BLaER1 (cell line): ENCODE measurements at regions not wholly inside any gene's neighbourhood (a gene's known extent, or its start where the extent isn't known, plus 50 kb on each side); places are given as distances from the start of the nearest gene placed in this dataset.

ENCODE experiments used
- H3K27ac ChIP-seq: shearing (Covaris generic); formaldehyde crosslinking; 2 replicates; pipeline ENCODE4 v1.8.1; 2022
- H3K27me3 ChIP-seq: shearing (Covaris generic); formaldehyde crosslinking; 2 replicates; pipeline ENCODE4 v1.8.1; 2022
- H3K36me3 ChIP-seq: shearing (Covaris generic); formaldehyde crosslinking; 2 replicates; pipeline ENCODE4 v1.8.1; 2022
- H3K4me1 ChIP-seq: shearing (Covaris generic); formaldehyde crosslinking; 2 replicates; pipeline ENCODE4 v1.8.1; 2022
- H3K4me2 ChIP-seq: shearing (Covaris generic); formaldehyde crosslinking; 2 replicates; pipeline ENCODE4 v1.8.1; 2022
- H3K4me3 ChIP-seq: shearing (Covaris generic); formaldehyde crosslinking; 2 replicates; pipeline ENCODE4 v1.8.1; 2022
- H3K9ac ChIP-seq: shearing (Covaris generic); formaldehyde crosslinking; 2 replicates; pipeline ENCODE4 v1.8.1; 2022
- H3K9me3 ChIP-seq: shearing (Covaris generic); formaldehyde crosslinking; 2 replicates; pipeline ENCODE4 v1.8.1; 2022
- H4K20me1 ChIP-seq: shearing (Covaris generic); formaldehyde crosslinking; 2 replicates; pipeline ENCODE4 v1.8.1; 2022
- Cebpa-rat ChIP-seq: shearing (Covaris generic); IDR thresholded peaks from 2 replicates; pipeline ENCODE4 v1.8.1; 2022

DNA sequence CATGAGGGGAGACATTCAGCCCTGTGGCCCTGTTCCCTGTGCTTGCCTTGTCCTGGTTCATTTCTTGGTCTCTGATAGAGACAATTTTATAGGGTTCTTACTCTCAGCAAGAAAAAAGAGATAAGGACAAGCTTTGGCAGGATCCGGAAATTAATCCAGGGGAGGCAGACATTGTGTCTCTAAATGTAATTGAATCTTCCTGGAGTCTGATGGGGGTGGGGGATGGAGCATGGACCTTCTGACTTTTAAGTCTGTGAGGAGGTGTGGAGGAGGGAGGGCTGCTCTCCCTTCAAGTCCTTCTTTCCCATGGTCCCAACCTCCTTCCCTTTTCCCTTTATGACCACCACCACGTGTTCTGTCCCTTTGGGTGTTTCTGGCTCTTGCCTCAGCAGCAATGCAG, 512.7 kb downstream of the DHX35 start:
- Histone ChIP-seq H3K9me3 (no peaks in the 10 kb centered on the region), H3K4me1 (no peaks in the 10 kb centered on the region), H3K36me3 (no peaks in the 10 kb centered on the region), H3K4me3 (no peak overlapping the region), H3K9ac (no peak overlapping the region), H3K27ac (no peak overlapping the region), H3K27me3 (no peaks in the 10 kb centered on the region), H3K4me2 (no peak overlapping the region), H4K20me1 (no peaks in the 10 kb centered on the region)
- no peak for TF ChIP-seq Cebpa-rat

GRCh38 chr20:39473536-39473935, 511.4 kb downstream of the DHX35 start:
- H3K4me2 ChIP-seq = no peak overlapping the region

DNA sequence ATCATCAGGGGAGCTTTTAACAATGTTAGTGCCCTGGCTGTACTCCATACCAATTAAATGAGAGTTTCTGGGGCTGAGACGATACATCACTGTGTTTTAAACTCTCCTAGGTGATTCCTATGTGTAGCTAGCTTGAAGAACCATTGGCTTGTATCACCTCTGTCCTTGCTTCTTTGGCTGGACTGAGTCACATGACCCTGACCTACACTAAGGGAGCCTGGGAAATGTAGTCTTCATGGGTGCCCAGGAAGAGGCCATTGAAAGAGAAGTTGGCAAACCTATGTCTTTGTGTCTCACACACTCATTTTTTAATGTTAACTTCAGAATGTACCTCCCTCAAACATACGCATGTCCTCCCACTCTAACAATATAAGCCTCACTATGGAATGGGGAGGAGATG, 506.6 kb downstream of the DHX35 start:
- Histone ChIP-seq H3K9me3 (no peaks in the 10 kb centered on the region), H3K9ac (no peak overlapping the region), H3K36me3 (no peaks in the 10 kb centered on the region), H3K27ac (no peak overlapping the region), H4K20me1 (no peaks in the 10 kb centered on the region), H3K4me1 (no peaks in the 10 kb centered on the region), H3K27me3 (no peaks in the 10 kb centered on the region), H3K4me3 (no peak overlapping the region), H3K4me2 (no peak overlapping the region)
- no peak for TF ChIP-seq Cebpa-rat

More at GRCh38 chr20:39473536-39473935, 511.4 kb downstream of the DHX35 start:
- H3K9me3 ChIP-seq = no peaks in the 10 kb centered on the region
- no peak overlapping the region for H3K27ac ChIP-seq
- no peaks in the 10 kb centered on the region for H3K36me3 ChIP-seq
- H3K4me3 ChIP-seq = no peak overlapping the region
- H3K4me1 ChIP-seq = no peaks in the 10 kb centered on the region
- no peak overlapping the region for H3K9ac ChIP-seq
- TF ChIP-seq Cebpa-rat = no peak
- H3K27me3 ChIP-seq = no peaks in the 10 kb centered on the region
- no peaks in the 10 kb centered on the region for H4K20me1 ChIP-seq

DNA sequence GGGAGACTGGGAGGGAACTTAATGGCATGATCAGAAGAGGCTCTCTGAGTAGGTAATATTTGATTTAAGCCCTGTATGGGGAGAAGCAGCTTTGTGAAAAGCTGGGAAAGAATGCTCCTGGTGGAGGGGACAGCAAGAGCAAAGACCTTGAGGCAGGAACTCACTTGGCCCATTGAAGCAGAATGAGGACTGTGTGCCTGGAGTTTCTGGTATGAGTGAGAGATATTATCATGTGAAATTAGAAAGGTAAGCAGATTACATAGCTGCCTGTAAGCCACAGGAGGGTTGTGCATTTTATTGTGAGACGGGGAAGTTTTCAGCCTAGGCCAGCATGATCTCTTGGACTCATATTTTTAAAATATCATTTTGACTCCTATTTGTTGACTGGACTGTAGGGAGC, 502.1 kb downstream of the DHX35 start:
- no peaks in the 10 kb centered on the region for H3K36me3 ChIP-seq
- H3K27me3 ChIP-seq = no peaks in the 10 kb centered on the region
- no peaks in the 10 kb centered on the region for H3K4me1 ChIP-seq
- no peaks in the 10 kb centered on the region for H3K9me3 ChIP-seq
- H3K9ac ChIP-seq = no peak overlapping the region
- H3K27ac ChIP-seq = no peak overlapping the region
- H4K20me1 ChIP-seq = no peaks in the 10 kb centered on the region
- H3K4me3 ChIP-seq = no peak overlapping the region
- no peak overlapping the region for H3K4me2 ChIP-seq
- TF ChIP-seq Cebpa-rat = no peak

GRCh38 chr20:39462416-39462945, 500.3 kb downstream of the DHX35 start:
- Histone ChIP-seq H3K4me2 (no peak overlapping the region), H3K4me1 (no peaks in the 10 kb centered on the region), H3K9me3 (no peaks in the 10 kb centered on the region), H3K27me3 (no peaks in the 10 kb centered on the region), H3K9ac (no peak overlapping the region), H3K27ac (no peak overlapping the region), H4K20me1 (no peaks in the 10 kb centered on the region), H3K36me3 (no peaks in the 10 kb centered on the region), H3K4me3 (no peak overlapping the region)
- no peak for TF ChIP-seq Cebpa-rat

GRCh38 chr20:39458452-39458851, 496.3 kb downstream of the DHX35 start:
- no peak overlapping the region for H3K4me2 ChIP-seq
- TF ChIP-seq Cebpa-rat = no peak
- no peaks in the 10 kb centered on the region for H3K9me3 ChIP-seq
- H3K9ac ChIP-seq = no peak overlapping the region
- H3K4me1 ChIP-seq = no peaks in the 10 kb centered on the region
- H3K27me3 ChIP-seq = no peaks in the 10 kb centered on the region
- H3K4me3 ChIP-seq = no peak overlapping the region
- no peaks in the 10 kb centered on the region for H4K20me1 ChIP-seq
- no peak overlapping the region for H3K27ac ChIP-seq
- H3K36me3 ChIP-seq = no peaks in the 10 kb centered on the region

DNA sequence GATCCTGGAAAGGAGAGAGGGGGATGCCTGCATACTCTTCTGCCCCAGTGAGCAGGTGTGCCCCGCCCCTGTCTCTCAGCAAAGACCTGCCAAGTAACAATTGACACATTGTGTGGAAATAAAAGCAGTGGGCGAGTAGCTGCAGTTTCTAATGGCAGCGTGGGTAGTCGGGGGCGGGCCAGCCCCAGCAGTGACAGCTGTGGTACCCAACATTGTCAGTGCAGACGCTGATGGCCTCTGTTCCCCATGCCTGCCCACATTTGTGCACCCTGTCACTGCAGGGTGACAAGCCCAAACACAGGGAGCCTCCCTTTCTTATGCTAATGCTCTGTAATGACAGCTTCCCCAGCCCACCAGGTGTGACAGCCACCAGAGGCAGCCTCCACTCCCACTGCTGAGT, 491.7 kb downstream of the DHX35 start:
- Histone ChIP-seq H3K36me3 (no peaks in the 10 kb centered on the region), H3K27ac (no peak overlapping the region), H3K4me3 (no peak overlapping the region), H3K4me1 (peaks cover 12% of the 10 kb centered on the region), H3K9me3 (no peaks in the 10 kb centered on the region), H4K20me1 (no peaks in the 10 kb centered on the region), H3K9ac (no peak overlapping the region), H3K27me3 (no peaks in the 10 kb centered on the region), H3K4me2 (no peak overlapping the region)
- no peak for TF ChIP-seq Cebpa-rat

- Histone ChIP-seq H3K36me3 (no peaks in the 10 kb centered on the region), H3K4me1 (peaks cover 12% of the 10 kb centered on the region), H3K4me2 (peak overlapping the region; percentile 42), H3K4me3 (no peak overlapping the region), H3K9ac (no peak overlapping the region), H4K20me1 (no peaks in the 10 kb centered on the region), H3K27ac (no peak overlapping the region), H3K27me3 (no peaks in the 10 kb centered on the region), H3K9me3 (no peaks in the 10 kb centered on the region)
- TF ChIP-seq Cebpa-rat = no peak
Observed at GRCh38 chr20:39452583-39453340, 490.6 kb downstream of the DHX35 start.

GRCh38 chr20:39451386-39451785, 489.2 kb downstream of the DHX35 start:
- Histone ChIP-seq H3K4me1 (peaks cover 12% of the 10 kb centered on the region), H3K4me3 (no peak overlapping the region), H3K27ac (no peak overlapping the region), H4K20me1 (no peaks in the 10 kb centered on the region), H3K4me2 (no peak overlapping the region), H3K27me3 (no peaks in the 10 kb centered on the region), H3K36me3 (no peaks in the 10 kb centered on the region), H3K9ac (no peak overlapping the region), H3K9me3 (no peaks in the 10 kb centered on the region)
- no peak for TF ChIP-seq Cebpa-rat

DNA sequence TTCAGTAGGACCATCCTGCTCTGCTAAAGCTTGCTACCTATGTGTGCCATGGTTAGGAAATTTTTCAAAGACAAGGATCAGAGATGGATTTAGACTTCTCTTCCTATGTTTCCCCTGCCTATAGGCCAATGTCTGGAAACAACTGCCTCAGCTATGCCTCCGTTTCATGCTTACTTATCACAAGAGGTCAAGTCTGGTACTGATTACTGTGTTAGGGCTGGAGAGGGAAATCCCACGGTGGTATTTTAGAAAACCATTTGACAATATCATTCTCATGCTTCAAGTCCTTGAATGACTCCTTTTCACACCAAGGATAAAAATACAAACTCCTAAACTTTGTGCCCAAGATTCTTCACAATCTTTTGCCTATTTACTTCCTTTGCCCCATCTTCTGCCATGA, 484.3 kb downstream of the DHX35 start:
- no peaks in the 10 kb centered on the region for H3K9me3 ChIP-seq
- no peaks in the 10 kb centered on the region for H3K36me3 ChIP-seq
- no peaks in the 10 kb centered on the region for H4K20me1 ChIP-seq
- no peaks in the 10 kb centered on the region for H3K4me1 ChIP-seq
- H3K27me3 ChIP-seq = no peaks in the 10 kb centered on the region
- TF ChIP-seq Cebpa-rat = no peak
- H3K9ac ChIP-seq = no peak overlapping the region
- no peak overlapping the region for H3K27ac ChIP-seq
- H3K4me3 ChIP-seq = no peak overlapping the region
- no peak overlapping the region for H3K4me2 ChIP-seq
